ENCODE measurements at regions not wholly inside any gene's neighbourhood (a gene's known extent, or its start where the extent isn't known, plus 50 kb on each side); places are given as distances from the start of the nearest gene placed in this dataset.

GRCh38 chr12:82176761-82177490 is 181.3 kb downstream of the CCDC59 start:
- Histone ChIP-seq H3K9me3 (replicated peaks in 1 of 2; ENCODE audit: control insufficient read depth in 1 of 2, insufficient read depth in 1 of 2, low read length in 2 of 2) (no peaks in the 10 kb centered on the region), H3K79me2 (ENCODE audit: insufficient read depth, low read length) (no peaks in the 10 kb centered on the region), H2AFZ (ENCODE audit: insufficient read depth, low read depth, low read length, poor library complexity, severe bottlenecking) (no peak overlapping the region), H3K9ac (ENCODE audit: insufficient read depth, low read length, poor library complexity, severe bottlenecking) (no peak overlapping the region), H3K36me3 (replicated peaks in 1 of 2; ENCODE audit: control insufficient read depth in 1 of 2, insufficient read depth in 2 of 2, low read length in 2 of 2) (no peaks in the 10 kb centered on the region), H3K27me3 (ENCODE audit: control insufficient read depth in 2 of 2, insufficient read depth in 2 of 2, low read length in 2 of 2) (no peaks in the 10 kb centered on the region), H3K4me3 (replicated peaks in 1 of 3; ENCODE audit: low read depth in 2 of 3, low read length in 3 of 3) (no peak overlapping the region), H3K27ac (ENCODE audit: low read depth in 1 of 2, low read length in 2 of 2) (no peak overlapping the region), H4K20me1 (ENCODE audit: insufficient read depth, low read length) (no peaks in the 10 kb centered on the region), H3K4me1 (ENCODE audit: control insufficient read depth in 1 of 2, insufficient read depth in 2 of 2, low read length in 2 of 2) (no peaks in the 10 kb centered on the region), H3K4me2 (replicated peaks; ENCODE audit: extremely low read depth, low read length, poor library complexity, severe bottlenecking) (no peak overlapping the region)
- no peaks in the 10 kb centered on the region for H3K36me3 Mint-ChIP-seq
- H3K9me3 Mint-ChIP-seq: peaks cover 0 to 4% (median 0%) of the 10 kb centered on the region in 7 donors
- no peak for DNase-seq
- no peak overlapping the region for H3K27ac Mint-ChIP-seq
- intact Hi-C loops (cut with micrococcal nuclease): no loop called here
- TF ChIP-seq CTCF (IDR thresholded peaks at IDR 0.05): no peak
- peaks cover 0 to 1% (median under 1%) of the 10 kb centered on the region in 3 donors for H3K27me3 Mint-ChIP-seq (ENCODE audit: low read depth in 3 of 3)
- H3K4me1 Mint-ChIP-seq: no peaks in the 10 kb centered on the region
- WGBS (ENCODE audit: insufficient coverage): 92% methylated on average over 2 of the region's 5 CpGs
- H3K4me3 Mint-ChIP-seq: no peak overlapping the region

- no peak for TF ChIP-seq CTCF (IDR thresholded peaks at IDR 0.05)
- H3K36me3 ChIP-seq (replicated peaks in 1 of 2; ENCODE audit: control insufficient read depth in 1 of 2, insufficient read depth in 2 of 2, low read length in 2 of 2): no peaks in the 10 kb centered on the region
- H3K27ac ChIP-seq (ENCODE audit: low read depth in 1 of 2, low read length in 2 of 2): no peak overlapping the region
- H3K4me2 ChIP-seq (replicated peaks; ENCODE audit: extremely low read depth, low read length, poor library complexity, severe bottlenecking): no peak overlapping the region
- H3K4me3 Mint-ChIP-seq: no peak overlapping the region
- no peak overlapping the region for H3K4me3 ChIP-seq (replicated peaks in 1 of 3; ENCODE audit: low read depth in 2 of 3, low read length in 3 of 3)
- intact Hi-C loops (cut with micrococcal nuclease): no loop called here
- no peak for DNase-seq
- no peaks in the 10 kb centered on the region for H3K4me1 Mint-ChIP-seq
- WGBS (ENCODE audit: insufficient coverage): 100% methylated on average over 1 of the region's 4 CpGs
- H3K27me3 Mint-ChIP-seq (ENCODE audit: low read depth in 3 of 3): peaks cover 0 to 1% (median 1%) of the 10 kb centered on the region in 3 donors
- H3K79me2 ChIP-seq (ENCODE audit: insufficient read depth, low read length): no peaks in the 10 kb centered on the region
- H3K27ac Mint-ChIP-seq: no peak overlapping the region
- H3K27me3 ChIP-seq (ENCODE audit: control insufficient read depth in 2 of 2, insufficient read depth in 2 of 2, low read length in 2 of 2): no peaks in the 10 kb centered on the region
- no peaks in the 10 kb centered on the region for H3K9me3 ChIP-seq (replicated peaks in 1 of 2; ENCODE audit: control insufficient read depth in 1 of 2, insufficient read depth in 1 of 2, low read length in 2 of 2)
- H2AFZ ChIP-seq (ENCODE audit: insufficient read depth, low read depth, low read length, poor library complexity, severe bottlenecking): no peak overlapping the region
- H4K20me1 ChIP-seq (ENCODE audit: insufficient read depth, low read length): no peaks in the 10 kb centered on the region
- no peaks in the 10 kb centered on the region for H3K4me1 ChIP-seq (ENCODE audit: control insufficient read depth in 1 of 2, insufficient read depth in 2 of 2, low read length in 2 of 2)
- H3K9me3 Mint-ChIP-seq: peaks cover 0 to 2% (median 0%) of the 10 kb centered on the region in 7 donors
- H3K36me3 Mint-ChIP-seq: no peaks in the 10 kb centered on the region
- no peak overlapping the region for H3K9ac ChIP-seq (ENCODE audit: insufficient read depth, low read length, poor library complexity, severe bottlenecking)
These were observed 182.2 kb downstream of the CCDC59 start for GRCh38 chr12:82176026-82176425.

All from CD14-positive monocyte (primary cell).